ENCODE measurements at regions not wholly inside any gene's neighbourhood (a gene's known extent, or its start where the extent isn't known, plus 50 kb on each side); places are given as distances from the start of the nearest gene placed in this dataset.

GRCh38 chr2:12971581-12972365, 255.0 kb downstream of the TRIB2 start:
- DNase-seq, result no peak

- no peak for DNase-seq
Measured at GRCh38 chr2:12978066-12978835, 261.5 kb downstream of the TRIB2 start.

- DNase-seq, result no peak
Measured at GRCh38 chr2:12979066-12979465, 262.3 kb downstream of the TRIB2 start.

GRCh38 chr2:12980817-12981216, 264.1 kb downstream of the TRIB2 start:
- no peak for DNase-seq

GRCh38 chr2:12982149-12982584, 265.4 kb downstream of the TRIB2 start:
- no peak for DNase-seq

- no peak for DNase-seq
Measured at GRCh38 chr2:12987246-12987645, 270.5 kb downstream of the TRIB2 start.

- DNase-seq, result no peak
Measured at GRCh38 chr2:12988279-12988678, 271.5 kb downstream of the TRIB2 start.

- DNase-seq, result peak in 1 of 2 experiments; percentile 11
Measured at GRCh38 chr2:12990523-12990922, 273.8 kb downstream of the TRIB2 start.

GRCh38 chr2:12998685-12999084, 281.9 kb downstream of the TRIB2 start:
- no peak for DNase-seq

GRCh38 chr2:13000664-13001363, 284.1 kb downstream of the TRIB2 start:
- no peak for DNase-seq

GRCh38 chr2:13001408-13001807, 284.7 kb downstream of the TRIB2 start:
- DNase-seq, result no peak

GRCh38 chr2:13002536-13003331, 286.0 kb downstream of the TRIB2 start:
- DNase-seq, result no peak

GRCh38 chr2:13003500-13003899, 286.8 kb downstream of the TRIB2 start:
- no peak for DNase-seq

- no peak for DNase-seq
Measured at GRCh38 chr2:13005048-13005447, 288.3 kb downstream of the TRIB2 start.

GRCh38 chr2:13005761-13006335, 289.1 kb downstream of the TRIB2 start:
- DNase-seq, result no peak

- DNase-seq, result no peak
Measured at GRCh38 chr2:13006426-13006825, 289.7 kb downstream of the TRIB2 start.

- DNase-seq, result peak; percentile 8 to 56
Measured at GRCh38 chr2:13006829-13007717, 290.3 kb downstream of the TRIB2 start.

GRCh38 chr2:13009027-13009642, 292.4 kb downstream of the TRIB2 start:
- DNase-seq, result no peak

- DNase-seq, result no peak
Measured at GRCh38 chr2:13010283-13010682, 293.5 kb downstream of the TRIB2 start.

- no peak for DNase-seq
Measured at GRCh38 chr2:13014783-13015182, 298.0 kb downstream of the TRIB2 start.

Data from SW 1271 (cell line).